Stromal cell of bone marrow (primary cell): ENCODE measurements at regions not wholly inside any gene's neighbourhood (a gene's known extent, or its start where the extent isn't known, plus 50 kb on each side); places are given as distances from the start of the nearest gene placed in this dataset.
A peak's percentile ranks its signal among the peaks of the same experiment; 100 is the strongest.
"Not testable (repeated sequence)": the region's sequence is repeated elsewhere in the genome, so short reads cannot be mapped to it uniquely, and the experiment has no call there.

Source experiments
- DNase-seq: peaks from one replicate; pipeline ENCODE4 v3.0.0-alpha.2; 2012; ENCODE audit warnings: low read depth

- DNase-seq = no peak
Measured at GRCh38 chr3:176870451-176870850, 326.8 kb downstream of the TBL1XR1 start.

- no peak for DNase-seq
Measured at GRCh38 chr3:176867681-176868663, 329.3 kb downstream of the TBL1XR1 start.

GRCh38 chr3:176861137-176861536 is 336.1 kb downstream of the TBL1XR1 start:
- DNase-seq = no peak

- no peak for DNase-seq
Measured at GRCh38 chr3:176856721-176857120, 340.6 kb downstream of the TBL1XR1 start.

- DNase-seq = no peak
Measured at GRCh38 chr3:176855901-176856486, 341.3 kb downstream of the TBL1XR1 start.

- no peak for DNase-seq
Measured at GRCh38 chr3:176855213-176855612, 342.1 kb downstream of the TBL1XR1 start.

GRCh38 chr3:176850498-176850897 is 346.8 kb downstream of the TBL1XR1 start:
- DNase-seq = no peak

GRCh38 chr3:176848431-176849214 is 348.7 kb downstream of the TBL1XR1 start:
- no peak for DNase-seq

- DNase-seq = no peak
Measured at GRCh38 chr3:176842914-176843313, 354.4 kb downstream of the TBL1XR1 start.

- DNase-seq = no peak
Measured at GRCh38 chr3:176840641-176841286, 356.5 kb downstream of the TBL1XR1 start.

GRCh38 chr3:176839901-176840300 is 357.4 kb downstream of the TBL1XR1 start:
- peak; percentile 15 for DNase-seq

- DNase-seq = no peak
Measured at GRCh38 chr3:176839466-176839865, 357.8 kb downstream of the TBL1XR1 start.

GRCh38 chr3:176827244-176827643 is 370.0 kb downstream of the TBL1XR1 start:
- not testable (repeated sequence) for DNase-seq

GRCh38 chr3:176824811-176825210 is 372.5 kb downstream of the TBL1XR1 start:
- no peak for DNase-seq

GRCh38 chr3:176820764-176821163 is 376.5 kb downstream of the TBL1XR1 start:
- no peak for DNase-seq

- no peak for DNase-seq
Measured at GRCh38 chr3:176816937-176817336, 380.3 kb downstream of the TBL1XR1 start.

GRCh38 chr3:176814285-176814684 is 383.0 kb downstream of the TBL1XR1 start:
- peak; percentile 32 for DNase-seq

- DNase-seq = no peak
Measured at GRCh38 chr3:176807938-176808337, 389.3 kb downstream of the TBL1XR1 start.

GRCh38 chr3:176799675-176800074 is 397.6 kb downstream of the TBL1XR1 start:
- DNase-seq = no peak

GRCh38 chr3:176798680-176799079 is 398.6 kb downstream of the TBL1XR1 start:
- no peak for DNase-seq

GRCh38 chr3:176796371-176796770 is 400.9 kb downstream of the TBL1XR1 start:
- peak; percentile 12 for DNase-seq

GRCh38 chr3:176795891-176796290 is 401.4 kb downstream of the TBL1XR1 start:
- no peak for DNase-seq
